HG02571 (cell line): ENCODE measurements at regions not wholly inside any gene's neighbourhood (a gene's known extent, or its start where the extent isn't known, plus 50 kb on each side); places are given as distances from the start of the nearest gene placed in this dataset.
"Not testable (repeated sequence)": the region's sequence is repeated elsewhere in the genome, so short reads cannot be mapped to it uniquely, and the experiment has no call there.

Source experiments
- ATAC-seq: cut with Tn5 transposase; IDR thresholded peaks from one replicate; pipeline ENCODE4 v1.9.1; 2021; ENCODE audit warnings: mild to moderate bottlenecking, moderate library complexity; ENCODE audit not compliant: unreplicated experiment

- no peak for ATAC-seq
Measured at GRCh38 chr4:17020901-17021300, 122.5 kb upstream of the LDB2 start.

- ATAC-seq: no peak
Measured at GRCh38 chr4:17020451-17020850, 122.0 kb upstream of the LDB2 start.

GRCh38 chr4:17018621-17019020 lies 120.2 kb upstream of the LDB2 start:
- not testable (repeated sequence) for ATAC-seq

GRCh38 chr4:17018013-17018412 lies 119.6 kb upstream of the LDB2 start:
- ATAC-seq: no peak

GRCh38 chr4:17013382-17014006 lies 115.0 kb upstream of the LDB2 start:
- no peak for ATAC-seq

GRCh38 chr4:17012451-17012850 lies 114.0 kb upstream of the LDB2 start:
- no peak for ATAC-seq

GRCh38 chr4:17010426-17011087 lies 112.1 kb upstream of the LDB2 start:
- no peak for ATAC-seq

GRCh38 chr4:17009871-17010367 lies 111.5 kb upstream of the LDB2 start:
- no peak for ATAC-seq

- ATAC-seq: no peak
Measured at GRCh38 chr4:17008834-17009345, 110.4 kb upstream of the LDB2 start.

GRCh38 chr4:17003606-17004392 lies 105.4 kb upstream of the LDB2 start:
- not testable (repeated sequence) for ATAC-seq

GRCh38 chr4:16995451-16995850 lies 97.0 kb upstream of the LDB2 start:
- no peak for ATAC-seq

GRCh38 chr4:16993956-16994840 lies 95.8 kb upstream of the LDB2 start:
- ATAC-seq: no peak

GRCh38 chr4:16992566-16993225 lies 94.3 kb upstream of the LDB2 start:
- ATAC-seq: no peak

GRCh38 chr4:16991450-16991849 lies 93.0 kb upstream of the LDB2 start:
- ATAC-seq: no peak

GRCh38 chr4:16989371-16989770 lies 90.9 kb upstream of the LDB2 start:
- no peak for ATAC-seq

GRCh38 chr4:16988814-16989213 lies 90.4 kb upstream of the LDB2 start:
- no peak for ATAC-seq

GRCh38 chr4:16977081-16977480 lies 78.6 kb upstream of the LDB2 start:
- no peak for ATAC-seq

GRCh38 chr4:16969696-16970135 lies 71.3 kb upstream of the LDB2 start:
- ATAC-seq: no peak

GRCh38 chr4:16967722-16968121 lies 69.3 kb upstream of the LDB2 start:
- no peak for ATAC-seq

- ATAC-seq: no peak
Measured at GRCh38 chr4:16959305-16959704, 60.9 kb upstream of the LDB2 start.
